PC-9 (cell line): ENCODE measurements at regions not wholly inside any gene's neighbourhood (a gene's known extent, or its start where the extent isn't known, plus 50 kb on each side); places are given as distances from the start of the nearest gene placed in this dataset.

Source experiments
- CTCF ChIP-seq: fragments of 200-600 bp; sonication (generic); conservative IDR thresholded peaks from 2 replicates; pipeline ENCODE4 v1.6.1; 2017; ENCODE audit warnings: mixed run types, antibody characterized with exemption, mild to moderate bottlenecking, moderate library complexity
- EZH2 ChIP-seq: fragments of 200-600 bp; sonication (generic); IDR thresholded peaks from 2 replicates; pipeline ENCODE4 v1.8.0; 2017; ENCODE audit warnings: antibody characterized with exemption, low read depth

GRCh38 chr1:224492632-224493031, 58.0 kb upstream of the WDR26 start:
- TF ChIP-seq CTCF (no peak), EZH2 (no peak)
